Neural cell (in vitro differentiated cells): ENCODE measurements at regions not wholly inside any gene's neighbourhood (a gene's known extent, or its start where the extent isn't known, plus 50 kb on each side); places are given as distances from the start of the nearest gene placed in this dataset.

Experiments
- H2AFZ ChIP-seq: fragments of 200-600, 300-800 bp; sonication (generic), shearing (Covaris generic); 2 replicates; pipeline ENCODE4 v1.6.0; 2014; ENCODE audit warnings: low read depth, mild to moderate bottlenecking, antibody characterized with exemption, low read length, moderate library complexity
- H3F3A ChIP-seq: fragments of 200-600 bp; shearing (Covaris generic); 2 replicates; pipeline ENCODE4 v1.6.1; 2016; ENCODE audit warnings: mild to moderate bottlenecking, moderate library complexity, mixed read lengths, antibody characterized with exemption, low read length; ENCODE audit not compliant: insufficient read depth, poor library complexity, severe bottlenecking
- H3K27ac ChIP-seq: fragments of 200-600, 300-800 bp; sonication (generic), shearing (Covaris generic); 2 replicates; pipeline ENCODE4 v1.5.1; 2014; ENCODE audit warnings: mild to moderate bottlenecking, low read length, moderate library complexity
- H3K27me3 ChIP-seq: fragments of 300-800, 200-600 bp; sonication (generic), shearing (Covaris generic); 2 replicates; pipeline ENCODE4 v1.6.0; 2014; ENCODE audit warnings: mild to moderate bottlenecking, low read depth, low read length, moderate library complexity; ENCODE audit not compliant: insufficient read depth
- H3K36me3 ChIP-seq: fragments of 300-800, 200-600 bp; sonication (generic), shearing (Covaris generic); 2 replicates; pipeline ENCODE4 v1.5.1; 2014; ENCODE audit warnings: mild to moderate bottlenecking, antibody characterized with exemption, low read length, moderate library complexity; ENCODE audit not compliant: insufficient read depth
- H3K4me2 ChIP-seq: fragments of 300-800, 200-600 bp; sonication (generic), shearing (Covaris generic); 2 replicates; pipeline ENCODE4 v1.6.0; 2014; ENCODE audit warnings: mild to moderate bottlenecking, low read length
- H3K4me3 ChIP-seq: fragments of 300-800, 200-600 bp; sonication (generic), shearing (Covaris generic); 2 replicates; pipeline ENCODE4 v1.5.1; 2014; ENCODE audit warnings: mild to moderate bottlenecking, low read length, moderate library complexity
- H3K79me2 ChIP-seq: fragments of 200-600 bp; shearing (Covaris generic); replicated peaks from 2 replicates; pipeline ENCODE4 v1.6.0; 2014; ENCODE audit warnings: mild to moderate bottlenecking, low read length, moderate library complexity; ENCODE audit not compliant: insufficient read depth
- H3K9ac ChIP-seq: fragments of 300-800, 200-600 bp; sonication (generic), shearing (Covaris generic); 2 replicates; pipeline ENCODE4 v1.6.1; 2016; ENCODE audit warnings: mild to moderate bottlenecking, low read length, mixed read lengths
- H3K9me2 ChIP-seq: fragments of 200-600 bp; shearing (Covaris generic); 2 replicates; pipeline ENCODE4 v1.6.1; 2016; ENCODE audit warnings: mild to moderate bottlenecking, low read length, mixed read lengths; ENCODE audit not compliant: insufficient read depth
- H3K9me3 ChIP-seq: fragments of 200-600, 300-800 bp; sonication (generic), shearing (Covaris generic); 2 replicates; pipeline ENCODE4 v1.6.1; 2016; ENCODE audit warnings: mild to moderate bottlenecking, mixed run types, low read length, moderate library complexity, mixed read lengths
- H4K20me1 ChIP-seq: fragments of 200-600 bp; shearing (Covaris generic); 2 replicates; pipeline ENCODE4 v1.6.1; 2016; ENCODE audit warnings: mild to moderate bottlenecking, mixed run types; ENCODE audit not compliant: insufficient read depth
- EP300 ChIP-seq: fragments of 450-650 bp; conservative IDR thresholded peaks from 2 replicates; pipeline ENCODE4 v1.6.1; 2014; ENCODE audit warnings: antibody characterized with exemption, mild to moderate bottlenecking, moderate library complexity; ENCODE audit not compliant: poor library complexity, severe bottlenecking
- EZH2 ChIP-seq: fragments of 200-600, 300-800 bp; shearing (Covaris generic), sonication (generic); IDR thresholded peaks from 2 replicates; pipeline ENCODE4 v1.6.1; 2014; ENCODE audit warnings: antibody characterized with exemption, low read length, borderline replicate concordance, mild to moderate bottlenecking; ENCODE audit not compliant: insufficient read depth, poor library complexity, severe bottlenecking
- MXI1 ChIP-seq: fragments of 450-650 bp; conservative IDR thresholded peaks from 2 replicates; pipeline ENCODE4 v1.6.1; 2014; ENCODE audit warnings: antibody characterized with exemption, mild to moderate bottlenecking; ENCODE audit not compliant: poor library complexity, severe bottlenecking
- POLR2AphosphoS5 ChIP-seq: IDR thresholded peaks from 2 replicates; pipeline ENCODE4 v1.6.1; 2012
- RAD21 ChIP-seq: fragments of 450-650 bp; conservative IDR thresholded peaks from 2 replicates; pipeline ENCODE4 v1.6.1; 2014; ENCODE audit warnings: antibody characterized with exemption, mild to moderate bottlenecking, moderate library complexity
- SMC3 ChIP-seq: fragments of 450-650 bp; conservative IDR thresholded peaks from 2 replicates; pipeline ENCODE4 v1.6.1; 2014; ENCODE audit warnings: antibody characterized with exemption, mild to moderate bottlenecking, moderate library complexity; ENCODE audit not compliant: poor library complexity
- TAF1 ChIP-seq: IDR thresholded peaks from 2 replicates; pipeline ENCODE4 v1.6.1; 2012; ENCODE audit warnings: low read depth
- TF ChIP-seq, protein P1 (sequence below): IDR thresholded peaks from 2 replicates; pipeline ENCODE4 v1.6.1; 2012; ENCODE audit warnings: borderline replicate concordance
- TF ChIP-seq, protein P2 (sequence below): fragments of 450-650 bp; IDR thresholded peaks from 2 replicates; pipeline ENCODE4 v1.5.1; 2014; ENCODE audit warnings: antibody characterized with exemption, mild to moderate bottlenecking, moderate library complexity; ENCODE audit not compliant: poor library complexity, severe bottlenecking

DNA sequence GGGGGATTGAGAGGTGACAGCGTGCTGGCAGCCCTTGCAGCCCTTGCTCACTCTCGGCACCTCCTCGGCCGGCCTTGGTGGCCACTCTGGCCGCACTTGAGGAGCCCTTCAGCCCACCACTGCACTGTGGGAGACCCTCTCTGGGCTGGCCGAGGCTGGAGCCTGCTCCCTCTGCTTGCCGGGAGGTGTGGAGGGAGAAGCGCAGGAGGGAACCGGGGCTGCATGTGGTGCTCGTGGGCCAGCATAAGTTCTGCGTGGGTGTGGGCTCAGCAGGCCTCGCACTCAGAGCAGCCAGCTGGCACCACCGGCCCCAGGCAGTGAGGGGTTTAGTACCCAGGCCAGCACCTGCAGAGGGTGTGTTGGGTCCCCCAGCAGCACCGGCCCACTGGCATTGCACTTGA is 912.2 kb upstream of the ADGRB3 start:
- TF ChIP-seq RAD21, result no peak
- Histone ChIP-seq H2AFZ (no peak overlapping the region), H3K4me2 (no peak overlapping the region), H3K27me3 (no peaks in the 10 kb centered on the region), H3K36me3 (no peaks in the 10 kb centered on the region), H4K20me1 (no peaks in the 10 kb centered on the region), H3K4me3 (no peak overlapping the region), H3K79me2 (no peaks in the 10 kb centered on the region), H3K9me3 (no peaks in the 10 kb centered on the region), H3K9ac (no peak overlapping the region), H3K27ac (no peak overlapping the region), H3K9me2 (no peaks in the 10 kb centered on the region), H3F3A (no peaks in the 10 kb centered on the region)

DNA sequence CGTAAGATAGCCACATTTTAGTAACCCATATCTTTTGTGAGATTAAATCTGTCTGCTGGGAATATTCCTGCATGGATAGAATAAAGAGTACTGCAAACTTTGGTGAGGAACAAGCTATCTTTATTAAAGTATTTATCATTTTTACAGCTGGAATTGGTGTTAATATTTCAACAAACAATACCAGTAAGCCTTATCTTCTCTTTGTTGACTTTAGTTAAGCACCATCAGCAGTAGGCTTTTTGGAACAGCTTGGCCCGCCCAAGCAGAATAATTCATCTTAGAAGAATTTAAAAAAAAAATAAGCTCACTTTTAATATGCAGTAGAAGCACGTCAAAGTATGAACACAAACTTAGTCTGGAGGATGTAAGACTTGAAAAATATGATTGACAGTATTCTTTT is 917.8 kb upstream of the ADGRB3 start:
- Histone ChIP-seq H3K9me2 (no peaks in the 10 kb centered on the region), H3K4me3 (no peak overlapping the region), H3K9me3 (no peaks in the 10 kb centered on the region), H3K79me2 (no peaks in the 10 kb centered on the region), H3K9ac (no peak overlapping the region), H2AFZ (no peak overlapping the region), H3K4me2 (no peak overlapping the region), H3K27me3 (no peaks in the 10 kb centered on the region), H4K20me1 (no peaks in the 10 kb centered on the region), H3F3A (no peaks in the 10 kb centered on the region), H3K36me3 (no peaks in the 10 kb centered on the region), H3K27ac (no peak overlapping the region)
- TF ChIP-seq POLR2AphosphoS5, result no peak
- no peak for TF ChIP-seq TAF1
- TF ChIP-seq RAD21, result no peak
- no peak for TF ChIP-seq EZH2
- TF ChIP-seq MXI1, result no peak
- no peak for TF ChIP-seq EP300
- TF ChIP-seq, protein P1, sequence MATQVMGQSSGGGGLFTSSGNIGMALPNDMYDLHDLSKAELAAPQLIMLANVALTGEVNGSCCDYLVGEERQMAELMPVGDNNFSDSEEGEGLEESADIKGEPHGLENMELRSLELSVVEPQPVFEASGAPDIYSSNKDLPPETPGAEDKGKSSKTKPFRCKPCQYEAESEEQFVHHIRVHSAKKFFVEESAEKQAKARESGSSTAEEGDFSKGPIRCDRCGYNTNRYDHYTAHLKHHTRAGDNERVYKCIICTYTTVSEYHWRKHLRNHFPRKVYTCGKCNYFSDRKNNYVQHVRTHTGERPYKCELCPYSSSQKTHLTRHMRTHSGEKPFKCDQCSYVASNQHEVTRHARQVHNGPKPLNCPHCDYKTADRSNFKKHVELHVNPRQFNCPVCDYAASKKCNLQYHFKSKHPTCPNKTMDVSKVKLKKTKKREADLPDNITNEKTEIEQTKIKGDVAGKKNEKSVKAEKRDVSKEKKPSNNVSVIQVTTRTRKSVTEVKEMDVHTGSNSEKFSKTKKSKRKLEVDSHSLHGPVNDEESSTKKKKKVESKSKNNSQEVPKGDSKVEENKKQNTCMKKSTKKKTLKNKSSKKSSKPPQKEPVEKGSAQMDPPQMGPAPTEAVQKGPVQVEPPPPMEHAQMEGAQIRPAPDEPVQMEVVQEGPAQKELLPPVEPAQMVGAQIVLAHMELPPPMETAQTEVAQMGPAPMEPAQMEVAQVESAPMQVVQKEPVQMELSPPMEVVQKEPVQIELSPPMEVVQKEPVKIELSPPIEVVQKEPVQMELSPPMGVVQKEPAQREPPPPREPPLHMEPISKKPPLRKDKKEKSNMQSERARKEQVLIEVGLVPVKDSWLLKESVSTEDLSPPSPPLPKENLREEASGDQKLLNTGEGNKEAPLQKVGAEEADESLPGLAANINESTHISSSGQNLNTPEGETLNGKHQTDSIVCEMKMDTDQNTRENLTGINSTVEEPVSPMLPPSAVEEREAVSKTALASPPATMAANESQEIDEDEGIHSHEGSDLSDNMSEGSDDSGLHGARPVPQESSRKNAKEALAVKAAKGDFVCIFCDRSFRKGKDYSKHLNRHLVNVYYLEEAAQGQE, result no peak
- TF ChIP-seq SMC3, result no peak
- TF ChIP-seq, protein P2, sequence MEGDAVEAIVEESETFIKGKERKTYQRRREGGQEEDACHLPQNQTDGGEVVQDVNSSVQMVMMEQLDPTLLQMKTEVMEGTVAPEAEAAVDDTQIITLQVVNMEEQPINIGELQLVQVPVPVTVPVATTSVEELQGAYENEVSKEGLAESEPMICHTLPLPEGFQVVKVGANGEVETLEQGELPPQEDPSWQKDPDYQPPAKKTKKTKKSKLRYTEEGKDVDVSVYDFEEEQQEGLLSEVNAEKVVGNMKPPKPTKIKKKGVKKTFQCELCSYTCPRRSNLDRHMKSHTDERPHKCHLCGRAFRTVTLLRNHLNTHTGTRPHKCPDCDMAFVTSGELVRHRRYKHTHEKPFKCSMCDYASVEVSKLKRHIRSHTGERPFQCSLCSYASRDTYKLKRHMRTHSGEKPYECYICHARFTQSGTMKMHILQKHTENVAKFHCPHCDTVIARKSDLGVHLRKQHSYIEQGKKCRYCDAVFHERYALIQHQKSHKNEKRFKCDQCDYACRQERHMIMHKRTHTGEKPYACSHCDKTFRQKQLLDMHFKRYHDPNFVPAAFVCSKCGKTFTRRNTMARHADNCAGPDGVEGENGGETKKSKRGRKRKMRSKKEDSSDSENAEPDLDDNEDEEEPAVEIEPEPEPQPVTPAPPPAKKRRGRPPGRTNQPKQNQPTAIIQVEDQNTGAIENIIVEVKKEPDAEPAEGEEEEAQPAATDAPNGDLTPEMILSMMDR, result no peak

DNA sequence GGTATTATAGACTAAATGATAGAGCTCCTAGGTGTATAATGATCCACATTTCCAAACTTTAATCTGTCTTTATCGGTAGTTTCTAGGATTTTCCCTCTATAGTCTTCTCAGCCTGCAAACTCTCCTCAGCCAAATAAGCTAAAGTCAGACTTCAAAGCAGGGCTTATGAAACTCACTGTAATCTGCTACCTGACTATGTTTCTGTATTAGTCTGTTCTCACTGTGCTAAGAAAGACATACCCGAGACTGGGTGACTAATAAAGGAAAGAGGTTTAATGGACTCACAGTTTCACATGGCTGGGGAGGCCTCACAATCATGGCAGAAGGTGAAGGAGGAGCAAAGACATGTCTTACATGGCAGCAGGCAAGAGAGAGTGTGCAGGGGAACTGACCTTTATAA is 928.7 kb upstream of the ADGRB3 start:
- Histone ChIP-seq H4K20me1 (no peaks in the 10 kb centered on the region), H3K27ac (no peak overlapping the region), H3K27me3 (no peaks in the 10 kb centered on the region), H3K9ac (no peak overlapping the region), H2AFZ (no peak overlapping the region), H3K9me3 (no peaks in the 10 kb centered on the region), H3F3A (no peaks in the 10 kb centered on the region), H3K4me2 (no peak overlapping the region), H3K9me2 (no peaks in the 10 kb centered on the region), H3K4me3 (no peak overlapping the region), H3K36me3 (no peaks in the 10 kb centered on the region), H3K79me2 (no peaks in the 10 kb centered on the region)
- no peak for TF ChIP-seq TAF1
- no peak for TF ChIP-seq MXI1
- TF ChIP-seq, protein P1, result no peak
- TF ChIP-seq RAD21, result no peak
- TF ChIP-seq EP300, result no peak
- TF ChIP-seq POLR2AphosphoS5, result no peak
- TF ChIP-seq, protein P2, result no peak
- no peak for TF ChIP-seq EZH2
- TF ChIP-seq SMC3, result no peak
